IPS-18a (cell line): ENCODE measurements at regions not wholly inside any gene's neighbourhood (a gene's known extent, or its start where the extent isn't known, plus 50 kb on each side); places are given as distances from the start of the nearest gene placed in this dataset.
"Not testable (repeated sequence)": the region's sequence is repeated elsewhere in the genome, so short reads cannot be mapped to it uniquely, and the experiment has no call there.

Experiments
- H3K27ac ChIP-seq: one replicate; pipeline ENCODE4 v1.5.1; 2013; ENCODE audit warnings: low read length
- H3K27me3 ChIP-seq: one replicate; pipeline ENCODE4 v1.6.1; 2013; ENCODE audit warnings: mild to moderate bottlenecking, low read length; ENCODE audit not compliant: control insufficient read depth, insufficient read depth
- H3K36me3 ChIP-seq: one replicate; pipeline ENCODE4 v1.6.1; 2013; ENCODE audit warnings: low read depth, low read length; ENCODE audit not compliant: control insufficient read depth
- H3K4me1 ChIP-seq: one replicate; pipeline ENCODE4 v1.6.1; 2013; ENCODE audit warnings: low read depth, low read length; ENCODE audit not compliant: control insufficient read depth
- H3K4me3 ChIP-seq: one replicate; pipeline ENCODE4 v1.5.1; 2013; ENCODE audit warnings: low read length
- H3K9ac ChIP-seq: one replicate; pipeline ENCODE4 v1.6.1; 2013; ENCODE audit warnings: mild to moderate bottlenecking, low read length, moderate library complexity
- H3K9me3 ChIP-seq: one replicate; pipeline ENCODE4 v1.6.1; 2013; ENCODE audit warnings: low read depth, low read length; ENCODE audit not compliant: control insufficient read depth

GRCh38 chr11:19625438-19625837 is 87.2 kb upstream of the NAV2 start:
- Histone ChIP-seq H3K9me3 (peaks cover 4% of the 10 kb centered on the region), H3K9ac (no peak overlapping the region), H3K4me3 (no peak overlapping the region), H3K27me3 (no peaks in the 10 kb centered on the region), H3K4me1 (no peaks in the 10 kb centered on the region), H3K36me3 (no peaks in the 10 kb centered on the region), H3K27ac (no peak overlapping the region)

- Histone ChIP-seq H3K4me3 (no peak overlapping the region), H3K36me3 (no peaks in the 10 kb centered on the region), H3K4me1 (no peaks in the 10 kb centered on the region), H3K27me3 (no peaks in the 10 kb centered on the region), H3K27ac (no peak overlapping the region), H3K9me3 (no peaks in the 10 kb centered on the region), H3K9ac (no peak overlapping the region)
Observed at GRCh38 chr11:19617696-19618523, 94.7 kb upstream of the NAV2 start.

GRCh38 chr11:19615341-19616183 is 97.1 kb upstream of the NAV2 start:
- Histone ChIP-seq H3K9me3 (peaks cover 5% of the 10 kb centered on the region), H3K27me3 (no peaks in the 10 kb centered on the region), H3K36me3 (no peaks in the 10 kb centered on the region), H3K4me3 (no peak overlapping the region), H3K27ac (no peak overlapping the region), H3K9ac (no peak overlapping the region), H3K4me1 (no peaks in the 10 kb centered on the region)

- no peak overlapping the region for H3K9ac ChIP-seq
- H3K36me3 ChIP-seq = no peaks in the 10 kb centered on the region
- peaks cover 5% of the 10 kb centered on the region for H3K9me3 ChIP-seq
- H3K27me3 ChIP-seq = no peaks in the 10 kb centered on the region
- H3K4me3 ChIP-seq = no peak overlapping the region
- no peak overlapping the region for H3K27ac ChIP-seq
- H3K4me1 ChIP-seq = no peaks in the 10 kb centered on the region
Observed at GRCh38 chr11:19614370-19614940, 98.2 kb upstream of the NAV2 start.

- not testable (repeated sequence) for H3K36me3 ChIP-seq, H3K9me3 ChIP-seq, H3K27ac ChIP-seq, H3K4me3 ChIP-seq, H3K27me3 ChIP-seq, H3K9ac ChIP-seq, H3K4me1 ChIP-seq
Observed at GRCh38 chr11:19612025-19612424, 100.6 kb upstream of the NAV2 start.

- Histone ChIP-seq H3K4me1 (no peaks in the 10 kb centered on the region), H3K27me3 (no peaks in the 10 kb centered on the region), H3K36me3 (no peaks in the 10 kb centered on the region), H3K4me3 (no peak overlapping the region), H3K9me3 (peaks cover 5% of the 10 kb centered on the region), H3K9ac (no peak overlapping the region), H3K27ac (no peak overlapping the region)
Observed at GRCh38 chr11:19607656-19608360, 104.8 kb upstream of the NAV2 start.

- Histone ChIP-seq H3K4me1 (no peaks in the 10 kb centered on the region), H3K9me3 (peaks cover 3% of the 10 kb centered on the region), H3K27me3 (no peaks in the 10 kb centered on the region), H3K4me3 (no peak overlapping the region), H3K9ac (no peak overlapping the region), H3K36me3 (no peaks in the 10 kb centered on the region), H3K27ac (no peak overlapping the region)
Observed at GRCh38 chr11:19606856-19607655, 105.6 kb upstream of the NAV2 start.

GRCh38 chr11:19605520-19606371 is 106.9 kb upstream of the NAV2 start:
- Histone ChIP-seq H3K4me1 (no peaks in the 10 kb centered on the region), H3K4me3 (no peak overlapping the region), H3K9ac (no peak overlapping the region), H3K27ac (no peak overlapping the region), H3K27me3 (no peaks in the 10 kb centered on the region), H3K36me3 (no peaks in the 10 kb centered on the region), H3K9me3 (no peaks in the 10 kb centered on the region)

GRCh38 chr11:19604679-19605375 is 107.8 kb upstream of the NAV2 start:
- no peak overlapping the region for H3K27ac ChIP-seq
- no peak overlapping the region for H3K4me3 ChIP-seq
- no peaks in the 10 kb centered on the region for H3K36me3 ChIP-seq
- no peaks in the 10 kb centered on the region for H3K27me3 ChIP-seq
- no peaks in the 10 kb centered on the region for H3K9me3 ChIP-seq
- no peak overlapping the region for H3K9ac ChIP-seq
- H3K4me1 ChIP-seq = no peaks in the 10 kb centered on the region

GRCh38 chr11:19603771-19604170 is 108.9 kb upstream of the NAV2 start:
- no peak overlapping the region for H3K27ac ChIP-seq

More at GRCh38 chr11:19603771-19604170, 108.9 kb upstream of the NAV2 start:
- Histone ChIP-seq H3K36me3 (no peaks in the 10 kb centered on the region), H3K9ac (no peak overlapping the region), H3K4me3 (no peak overlapping the region), H3K27me3 (no peaks in the 10 kb centered on the region), H3K4me1 (no peaks in the 10 kb centered on the region), H3K9me3 (no peaks in the 10 kb centered on the region)
